GM21423 (cell line): ENCODE measurements at regions not wholly inside any gene's neighbourhood (a gene's known extent, or its start where the extent isn't known, plus 50 kb on each side); places are given as distances from the start of the nearest gene placed in this dataset.

Experiments used
- ATAC-seq: cut with Tn5 transposase; IDR thresholded peaks from one replicate; pipeline ENCODE4 v1.9.1; 2021; ENCODE audit warnings: mild to moderate bottlenecking, moderate library complexity; ENCODE audit not compliant: unreplicated experiment

- ATAC-seq = no peak
Measured at GRCh38 chr5:152978141-152978835, 512.2 kb upstream of the GRIA1 start.

GRCh38 chr5:152987131-152987530 is 503.3 kb upstream of the GRIA1 start:
- no peak for ATAC-seq

- ATAC-seq = no peak
Measured at GRCh38 chr5:152990217-152990616, 500.3 kb upstream of the GRIA1 start.

GRCh38 chr5:152990649-152991048 is 499.8 kb upstream of the GRIA1 start:
- no peak for ATAC-seq

GRCh38 chr5:152994033-152994680 is 496.3 kb upstream of the GRIA1 start:
- ATAC-seq = no peak

- ATAC-seq = no peak
Measured at GRCh38 chr5:152995214-152995725, 495.2 kb upstream of the GRIA1 start.

- ATAC-seq = no peak
Measured at GRCh38 chr5:153005711-153006110, 484.8 kb upstream of the GRIA1 start.

GRCh38 chr5:153006681-153007080 is 483.8 kb upstream of the GRIA1 start:
- no peak for ATAC-seq

GRCh38 chr5:153014194-153014593 is 476.3 kb upstream of the GRIA1 start:
- ATAC-seq = no peak

- no peak for ATAC-seq
Measured at GRCh38 chr5:153018121-153018520, 472.3 kb upstream of the GRIA1 start.

- ATAC-seq = no peak
Measured at GRCh38 chr5:153030755-153031725, 459.4 kb upstream of the GRIA1 start.

GRCh38 chr5:153039501-153039900 is 451.0 kb upstream of the GRIA1 start:
- ATAC-seq = no peak

GRCh38 chr5:153043886-153044285 is 446.6 kb upstream of the GRIA1 start:
- ATAC-seq = no peak

GRCh38 chr5:153050496-153051179 is 439.8 kb upstream of the GRIA1 start:
- ATAC-seq = no peak

- ATAC-seq = no peak
Measured at GRCh38 chr5:153066281-153066680, 424.2 kb upstream of the GRIA1 start.

- ATAC-seq = no peak
Measured at GRCh38 chr5:153067869-153068268, 422.6 kb upstream of the GRIA1 start.

- no peak for ATAC-seq
Measured at GRCh38 chr5:153079396-153079795, 411.1 kb upstream of the GRIA1 start.

GRCh38 chr5:153080940-153081339 is 409.5 kb upstream of the GRIA1 start:
- no peak for ATAC-seq

- no peak for ATAC-seq
Measured at GRCh38 chr5:153081385-153081784, 409.1 kb upstream of the GRIA1 start.

GRCh38 chr5:153084511-153084910 is 406.0 kb upstream of the GRIA1 start:
- no peak for ATAC-seq

- no peak for ATAC-seq
Measured at GRCh38 chr5:153086486-153086885, 404.0 kb upstream of the GRIA1 start.
